ENCODE measurements at regions not wholly inside any gene's neighbourhood (a gene's known extent, or its start where the extent isn't known, plus 50 kb on each side); places are given as distances from the start of the nearest gene placed in this dataset.
"Not testable (repeated sequence)": the region's sequence is repeated elsewhere in the genome, so short reads cannot be mapped to it uniquely, and the experiment has no call there.

- no peak for DNase-seq
Observed at GRCh38 chr12:127984386-127985055, 282.4 kb upstream of the TMEM132C start.

GRCh38 chr12:127987199-127987901 is 279.6 kb upstream of the TMEM132C start:
- no peak for DNase-seq

- DNase-seq, result no peak
Observed at GRCh38 chr12:127991485-127991884, 275.5 kb upstream of the TMEM132C start.

- no peak for DNase-seq
Observed at GRCh38 chr12:127998988-127999387, 268.0 kb upstream of the TMEM132C start.

- no peak for DNase-seq
Observed at GRCh38 chr12:128004383-128004938, 262.5 kb upstream of the TMEM132C start.

- DNase-seq, result no peak
Observed at GRCh38 chr12:128007250-128007649, 259.7 kb upstream of the TMEM132C start.

GRCh38 chr12:128008341-128008740 is 258.6 kb upstream of the TMEM132C start:
- DNase-seq, result no peak

- DNase-seq, result no peak
Observed at GRCh38 chr12:128009108-128009507, 257.9 kb upstream of the TMEM132C start.

- DNase-seq, result no peak
Observed at GRCh38 chr12:128012110-128012509, 254.9 kb upstream of the TMEM132C start.

GRCh38 chr12:128015276-128015675 is 251.7 kb upstream of the TMEM132C start:
- DNase-seq, result no peak

GRCh38 chr12:128018067-128018466 is 248.9 kb upstream of the TMEM132C start:
- DNase-seq, result no peak

GRCh38 chr12:128019996-128020544 is 246.9 kb upstream of the TMEM132C start:
- no peak for DNase-seq

- DNase-seq, result no peak
Observed at GRCh38 chr12:128021561-128021960, 245.4 kb upstream of the TMEM132C start.

GRCh38 chr12:128025589-128026245 is 241.3 kb upstream of the TMEM132C start:
- no peak for DNase-seq

GRCh38 chr12:128026696-128027574 is 240.0 kb upstream of the TMEM132C start:
- DNase-seq, result no peak

GRCh38 chr12:128033473-128033872 is 233.5 kb upstream of the TMEM132C start:
- DNase-seq, result no peak

- DNase-seq, result no peak
Observed at GRCh38 chr12:128040971-128041370, 226.0 kb upstream of the TMEM132C start.

GRCh38 chr12:128042283-128042682 is 224.7 kb upstream of the TMEM132C start:
- DNase-seq, result not testable (repeated sequence)

- no peak for DNase-seq
Observed at GRCh38 chr12:128042825-128043224, 224.1 kb upstream of the TMEM132C start.

- DNase-seq, result no peak
Observed at GRCh38 chr12:128043317-128043716, 223.7 kb upstream of the TMEM132C start.

- no peak for DNase-seq
Observed at GRCh38 chr12:128047266-128048060, 219.5 kb upstream of the TMEM132C start.

GRCh38 chr12:128052331-128052730 is 214.6 kb upstream of the TMEM132C start:
- DNase-seq, result no peak

All from activated CD8-positive, alpha-beta memory T cell treated with anti-CD3 and anti-CD28 coated beads, Interleukin-2, amount 50 U/mL, for 48 hours (primary cell).